ENCODE measurements at regions not wholly inside any gene's neighbourhood (a gene's known extent, or its start where the extent isn't known, plus 50 kb on each side); places are given as distances from the start of the nearest gene placed in this dataset.

GRCh38 chr16:73384506-73385089 lies 336.7 kb upstream of the ZFHX3 start:
- TF ChIP-seq POLR2AphosphoS5 (IDR thresholded peaks at IDR 0.05; ENCODE audit: insufficient read depth in 1 of 2, low read depth in 1 of 2) (no peak), CTCF (IDR thresholded peaks at IDR 0.05) (no peak)

Measured in vagina (tissue), 2 donors.